AG09319 (cell line): ENCODE measurements at regions not wholly inside any gene's neighbourhood (a gene's known extent, or its start where the extent isn't known, plus 50 kb on each side); places are given as distances from the start of the nearest gene placed in this dataset.

Experiments
- DNase-seq: peaks from one replicate; pipeline ENCODE4 v3.0.0-alpha.2; 2010; ENCODE audit warnings: low read depth; ENCODE audit errors: extremely low read depth
- CTCF ChIP-seq: IDR thresholded peaks from 2 replicates; pipeline ENCODE4 v1.5.1; 2011; ENCODE audit warnings: low read depth, mild to moderate bottlenecking, inconsistent platforms, low read length, moderate library complexity

- DNase-seq: no peak
- no peak for TF ChIP-seq CTCF
These were observed 55.2 kb upstream of the IL12B start for GRCh38 chr5:159385536-159385935.

- no peak for TF ChIP-seq CTCF
- DNase-seq: no peak
These were observed 55.9 kb upstream of the IL12B start for GRCh38 chr5:159386028-159386711.

- no peak for TF ChIP-seq CTCF
- no peak for DNase-seq
These were observed 62.6 kb upstream of the IL12B start for GRCh38 chr5:159392871-159393270.

- DNase-seq: no peak
- TF ChIP-seq CTCF: no peak
These were observed 63.6 kb upstream of the IL12B start for GRCh38 chr5:159393854-159394274.

GRCh38 chr5:159395202-159395601, 64.9 kb upstream of the IL12B start:
- no peak for DNase-seq
- no peak for TF ChIP-seq CTCF

- DNase-seq: no peak
- no peak for TF ChIP-seq CTCF
These were observed 68.6 kb upstream of the IL12B start for GRCh38 chr5:159398936-159399335.

- no peak for TF ChIP-seq CTCF
- no peak for DNase-seq
These were observed 70.2 kb upstream of the IL12B start for GRCh38 chr5:159400476-159400875.
